ENCODE measurements at regions not wholly inside any gene's neighbourhood (a gene's known extent, or its start where the extent isn't known, plus 50 kb on each side); places are given as distances from the start of the nearest gene placed in this dataset.

DNA sequence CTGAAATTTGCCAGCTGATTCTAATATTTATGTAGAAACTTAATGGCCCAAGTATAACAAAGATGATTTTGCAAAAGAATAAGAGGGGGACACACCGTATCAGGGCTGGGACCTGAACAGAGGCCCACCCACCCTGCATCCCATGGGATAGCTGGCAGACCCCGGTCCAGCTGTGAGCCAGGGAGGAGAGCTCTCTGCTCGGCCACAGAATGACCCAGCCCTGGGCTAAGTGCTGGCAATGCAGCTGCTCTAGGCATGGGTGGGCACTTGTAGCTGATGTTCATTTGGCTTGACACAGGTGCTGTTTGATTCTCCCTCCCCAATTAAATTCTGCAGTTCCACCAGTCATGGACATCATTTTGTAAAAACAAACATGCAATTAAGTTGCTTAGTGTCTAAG lies 522.8 kb upstream of the RAB6C start:
- Histone ChIP-seq H3K9me3 (no peaks in the 10 kb centered on the region), H3K4me1 (no peaks in the 10 kb centered on the region), H3K27ac (no peak overlapping the region), H3K27me3 (no peaks in the 10 kb centered on the region), H3K4me3 (no peak overlapping the region), H3K36me3 (no peaks in the 10 kb centered on the region)
- TF ChIP-seq, protein P1, sequence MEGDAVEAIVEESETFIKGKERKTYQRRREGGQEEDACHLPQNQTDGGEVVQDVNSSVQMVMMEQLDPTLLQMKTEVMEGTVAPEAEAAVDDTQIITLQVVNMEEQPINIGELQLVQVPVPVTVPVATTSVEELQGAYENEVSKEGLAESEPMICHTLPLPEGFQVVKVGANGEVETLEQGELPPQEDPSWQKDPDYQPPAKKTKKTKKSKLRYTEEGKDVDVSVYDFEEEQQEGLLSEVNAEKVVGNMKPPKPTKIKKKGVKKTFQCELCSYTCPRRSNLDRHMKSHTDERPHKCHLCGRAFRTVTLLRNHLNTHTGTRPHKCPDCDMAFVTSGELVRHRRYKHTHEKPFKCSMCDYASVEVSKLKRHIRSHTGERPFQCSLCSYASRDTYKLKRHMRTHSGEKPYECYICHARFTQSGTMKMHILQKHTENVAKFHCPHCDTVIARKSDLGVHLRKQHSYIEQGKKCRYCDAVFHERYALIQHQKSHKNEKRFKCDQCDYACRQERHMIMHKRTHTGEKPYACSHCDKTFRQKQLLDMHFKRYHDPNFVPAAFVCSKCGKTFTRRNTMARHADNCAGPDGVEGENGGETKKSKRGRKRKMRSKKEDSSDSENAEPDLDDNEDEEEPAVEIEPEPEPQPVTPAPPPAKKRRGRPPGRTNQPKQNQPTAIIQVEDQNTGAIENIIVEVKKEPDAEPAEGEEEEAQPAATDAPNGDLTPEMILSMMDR (IDR thresholded peaks at IDR 0.05), result no peak
- intact Hi-C loops (cut with DNase I), result no loop called here
- no peak for DNase-seq (ENCODE audit: low spot score in 2 of 2)

DNA sequence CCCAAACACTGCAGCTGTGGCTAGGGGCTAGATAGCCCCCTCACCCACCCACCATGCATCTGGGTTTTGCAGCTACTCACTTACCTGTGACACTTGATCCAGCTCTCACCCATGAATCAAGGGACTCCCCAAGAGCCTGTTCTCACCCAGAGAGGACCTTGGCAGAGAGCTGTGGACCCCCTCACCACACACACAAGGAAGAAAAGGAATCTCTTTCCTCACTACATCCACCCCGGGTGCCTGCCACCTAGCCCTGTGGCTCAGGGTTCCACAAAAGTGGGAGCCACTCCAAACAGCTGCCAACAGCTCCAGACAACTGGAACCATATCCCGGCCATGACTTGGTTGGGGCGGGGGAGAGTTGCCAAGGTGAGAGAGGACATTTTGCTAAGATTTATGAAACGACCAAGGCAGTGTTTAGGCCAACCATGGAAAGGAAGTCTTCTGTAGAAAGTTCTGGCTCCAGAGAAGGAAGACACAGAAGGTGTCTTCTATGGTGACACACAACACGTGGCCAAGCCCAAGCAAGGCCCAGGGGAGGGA lies 522.1 kb upstream of the RAB6C start:
- TF ChIP-seq, protein P1 (IDR thresholded peaks at IDR 0.05), result no peak
- H3K27me3 ChIP-seq, result no peaks in the 10 kb centered on the region
- no peak for DNase-seq (ENCODE audit: low spot score in 2 of 2)
- no peak overlapping the region for H3K4me3 ChIP-seq
- no peak overlapping the region for H3K27ac ChIP-seq
- H3K36me3 ChIP-seq, result no peaks in the 10 kb centered on the region
- no peaks in the 10 kb centered on the region for H3K4me1 ChIP-seq
- intact Hi-C loops (cut with DNase I), result no loop called here
- H3K9me3 ChIP-seq, result no peaks in the 10 kb centered on the region

DNA sequence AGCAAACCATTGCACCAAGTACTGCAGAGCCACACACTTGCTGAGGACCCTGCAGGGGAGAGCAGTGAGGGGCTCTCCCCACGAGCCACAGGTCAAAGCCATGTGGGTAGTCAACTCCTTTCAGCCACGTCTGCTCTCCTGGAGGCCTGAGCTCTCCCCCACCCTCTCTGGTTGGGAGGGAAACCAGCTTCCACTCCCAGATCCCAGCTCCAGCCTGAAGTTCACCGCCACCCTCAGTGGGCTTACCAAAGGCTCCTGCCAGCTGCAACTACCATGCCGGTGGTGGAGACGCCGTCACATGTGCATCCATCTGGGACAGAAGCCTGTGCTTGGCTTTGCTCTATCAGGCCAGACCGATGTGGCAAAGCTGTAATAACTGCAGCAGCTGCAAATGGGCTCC lies 521.5 kb upstream of the RAB6C start:
- Histone ChIP-seq H3K27me3 (no peaks in the 10 kb centered on the region), H3K4me1 (no peaks in the 10 kb centered on the region), H3K36me3 (no peaks in the 10 kb centered on the region), H3K4me3 (no peak overlapping the region), H3K9me3 (no peaks in the 10 kb centered on the region), H3K27ac (no peak overlapping the region)
- intact Hi-C loops (cut with DNase I), result no loop called here
- TF ChIP-seq, protein P1 (IDR thresholded peaks at IDR 0.05), result no peak
- DNase-seq (ENCODE audit: low spot score in 2 of 2), result no peak

DNA sequence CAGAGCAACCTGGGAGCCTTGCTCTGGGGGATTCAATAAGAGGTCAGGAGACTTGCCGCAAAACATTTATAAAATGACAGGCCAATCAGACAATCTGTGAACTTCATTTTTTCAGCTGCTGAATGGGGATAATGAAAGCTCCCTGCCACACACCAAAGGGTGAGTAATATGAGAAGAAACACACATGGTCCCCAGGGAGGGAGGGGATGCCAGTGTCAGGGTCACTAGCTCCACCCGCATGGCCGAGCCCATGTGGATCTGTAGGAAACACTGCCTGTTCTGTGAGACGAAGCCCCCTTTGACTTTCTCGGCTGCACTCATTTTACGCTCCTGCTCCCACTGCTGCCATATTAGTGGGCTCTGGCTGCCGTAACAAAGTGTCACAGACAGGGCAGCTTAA lies 521.0 kb upstream of the RAB6C start:
- Histone ChIP-seq H3K4me1 (no peaks in the 10 kb centered on the region), H3K4me3 (no peak overlapping the region), H3K27me3 (no peaks in the 10 kb centered on the region), H3K9me3 (no peaks in the 10 kb centered on the region), H3K36me3 (no peaks in the 10 kb centered on the region), H3K27ac (no peak overlapping the region)
- DNase-seq (ENCODE audit: low spot score in 2 of 2), result no peak
- TF ChIP-seq, protein P1 (IDR thresholded peaks at IDR 0.05), result no peak
- intact Hi-C loops (cut with DNase I), result no loop called here

DNA sequence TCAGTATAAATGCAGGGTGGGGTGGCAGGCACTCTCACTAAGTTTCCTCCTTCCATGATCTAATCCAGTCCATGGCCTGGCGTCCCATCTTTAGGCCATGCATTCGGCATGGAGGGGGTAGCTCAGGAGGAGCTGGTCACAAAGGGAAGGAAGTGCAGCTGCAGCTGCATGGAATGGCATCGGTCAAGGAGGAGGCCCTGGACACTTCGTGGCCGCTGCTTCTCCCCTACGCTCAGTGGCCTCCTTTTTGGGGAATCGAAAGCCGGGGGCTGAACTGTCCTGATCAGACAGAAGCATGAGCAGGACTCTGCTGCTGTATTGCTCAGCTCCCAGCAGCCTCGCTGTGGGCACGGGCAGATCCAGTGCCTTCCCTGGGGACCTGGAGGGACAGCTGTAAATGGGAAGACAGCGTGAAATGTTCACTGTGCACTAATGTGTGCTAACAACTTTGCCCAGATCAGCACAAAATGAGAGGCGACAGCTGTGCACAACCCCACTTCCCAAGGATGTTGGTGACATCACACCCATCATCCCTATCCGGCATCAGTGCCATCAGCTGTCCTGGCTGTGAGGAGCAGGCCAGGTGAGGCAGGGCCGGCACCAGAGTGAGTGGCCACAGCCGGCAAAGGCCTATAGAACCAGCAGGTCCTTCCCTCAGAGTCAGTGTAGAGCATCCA lies 520.1 kb upstream of the RAB6C start:
- Histone ChIP-seq H3K4me3 (no peak overlapping the region), H3K27ac (no peak overlapping the region), H3K36me3 (no peaks in the 10 kb centered on the region), H3K9me3 (no peaks in the 10 kb centered on the region), H3K27me3 (no peaks in the 10 kb centered on the region), H3K4me1 (no peaks in the 10 kb centered on the region)
- intact Hi-C loops (cut with DNase I), result no loop called here
- DNase-seq (ENCODE audit: low spot score in 2 of 2), result no peak
- TF ChIP-seq, protein P1 (IDR thresholded peaks at IDR 0.05), result no peak
